HCT116 (cell line): ENCODE measurements at regions not wholly inside any gene's neighbourhood (a gene's known extent, or its start where the extent isn't known, plus 50 kb on each side); places are given as distances from the start of the nearest gene placed in this dataset.

Experiments
- ATAC-seq: fragments of 200-7000 bp; cut with Tn5 transposase; 2 replicates; pipeline ENCODE4 v1.9.1; 2020; ENCODE audit warnings: mild to moderate bottlenecking, moderate library complexity
- BruUV-seq: library from RNA; stranded (reverse); fragments of 400-500 nt; replicated peaks from 2 replicates; lab custom pipeline; 2021; lab: Mats Ljungman, UMichigan
- CTCF ChIA-PET: fragments of 300-600 bp; sonication (Branson Sonifier 250); formaldehyde crosslinking; loops from one replicate; lab custom pipeline; 2021; ENCODE audit warnings: antibody characterized with exemption; lab: Charles Lee
- POLR2A ChIA-PET: fragments of 300-600, 350-600 bp; sonication (Branson Sonifier 250); formaldehyde crosslinking; loops from one replicate; lab custom pipeline; 2021; ENCODE audit warnings: antibody characterized with exemption; lab: Charles Lee
- RAD21 ChIA-PET, 2 experiments: fragments of 300-600 bp; sonication (Branson Sonifier 250); formaldehyde crosslinking; loops; one replicate each; lab custom pipeline; 2023; ENCODE audit warnings: low total read pairs in 2 of 2; ENCODE audit not compliant: uncharacterized antibody in 2 of 2, unreplicated experiment in 2 of 2, low non-redundant PET in 1 of 2; lab: Charles Lee
- DNase-seq: peaks from one replicate; pipeline ENCODE4 v3.0.0-alpha.2; 2010; ENCODE audit warnings: low read depth, low spot score
- H2AFZ ChIP-seq: fragments of 200-600 bp; shearing (Covaris generic), sonication (generic); 2 replicates; pipeline ENCODE4 v1.6.1; 2017; ENCODE audit warnings: low read depth, mixed run types, mixed read lengths, antibody characterized with exemption, low read length; ENCODE audit not compliant: poor library complexity, severe bottlenecking
- H3K27ac ChIP-seq: 2 replicates; pipeline ENCODE4 v1.5.1; 2012; ENCODE audit warnings: low read depth, low read length
- H3K27me3 ChIP-seq: fragments of 200-600 bp; sonication (generic); 2 replicates; pipeline ENCODE4 v1.6.1; 2016; ENCODE audit warnings: mixed run types, low read length, mixed read lengths; ENCODE audit not compliant: insufficient read depth
- H3K36me3 ChIP-seq, 2 experiments: fragments of 200-500 bp in 1 of 2; fragments of 200-600 bp in 1 of 2; sonication (Bioruptor generic) in 1 of 2; sonication (generic) in 1 of 2; 2 replicates each; pipeline versions ENCODE4 v1.5.1 to v1.6.1; 2014 to 2016; ENCODE audit warnings: low read length in 2 of 2, inconsistent platforms in 1 of 2, mixed read lengths in 1 of 2, mixed run types in 1 of 2; ENCODE audit not compliant: insufficient read depth in 2 of 2, control insufficient read depth in 1 of 2
- H3K4me1 ChIP-seq, 2 experiments: fragments of 200-600 bp in 1 of 2; sonication (generic) in 1 of 2; 2 replicates each; pipeline versions ENCODE4 v1.5.1 to v1.6.1; 2012 to 2017; ENCODE audit warnings: low read length in 2 of 2, inconsistent platforms in 1 of 2, mild to moderate bottlenecking in 1 of 2, mixed read lengths in 1 of 2, mixed run types in 1 of 2, moderate library complexity in 1 of 2; ENCODE audit not compliant: insufficient read depth in 2 of 2, control insufficient read depth in 1 of 2
- H3K4me2 ChIP-seq: fragments of 200-600 bp; sonication (generic); 2 replicates; pipeline ENCODE4 v1.6.1; 2017; ENCODE audit warnings: mixed run types, low read length, mixed read lengths
- H3K4me3 ChIP-seq, 2 experiments: fragments of 200-600 bp in 1 of 2; sonication (generic) in 1 of 2; replicated peaks in 1 of 2; 2 replicates each; pipeline ENCODE4 v1.5.1; 2011 to 2016; ENCODE audit warnings: low read length in 2 of 2, control low read depth in 1 of 2, low read depth in 1 of 2, mild to moderate bottlenecking in 1 of 2, mixed read lengths in 1 of 2, mixed run types in 1 of 2
- H3K79me2 ChIP-seq: fragments of 200-600 bp; sonication (generic); 2 replicates; pipeline ENCODE4 v1.6.1; 2017; ENCODE audit warnings: mild to moderate bottlenecking, mixed run types, low read length, moderate library complexity, mixed read lengths; ENCODE audit not compliant: insufficient read depth
- H3K9ac ChIP-seq: fragments of 200-600 bp; sonication (generic); 2 replicates; pipeline ENCODE4 v1.6.1; 2016; ENCODE audit warnings: low read length, mixed read lengths
- H3K9me2 ChIP-seq: fragments of 200-600 bp; sonication (generic), shearing (Covaris generic); 2 replicates; pipeline ENCODE4 v1.6.1; 2017; ENCODE audit warnings: mixed run types, mild to moderate bottlenecking, moderate library complexity; ENCODE audit not compliant: insufficient read depth
- H3K9me3 ChIP-seq, 2 experiments: fragments of 200-500 bp in 1 of 2; fragments of 200-600 bp in 1 of 2; sonication (Bioruptor generic) in 1 of 2; sonication (generic) in 1 of 2; 2 replicates each; pipeline ENCODE4 v1.6.1; 2014 to 2017; ENCODE audit warnings: low read length in 2 of 2, mixed read lengths in 2 of 2, inconsistent platforms in 1 of 2, low read depth in 1 of 2, mild to moderate bottlenecking in 1 of 2, mixed run types in 1 of 2, moderate library complexity in 1 of 2; ENCODE audit not compliant: control insufficient read depth in 1 of 2, insufficient read depth in 1 of 2
- H4K20me1 ChIP-seq: fragments of 200-600 bp; sonication (generic), shearing (Covaris generic); 2 replicates; pipeline ENCODE4 v1.6.1; 2017; ENCODE audit warnings: mixed run types, mild to moderate bottlenecking, moderate library complexity; ENCODE audit not compliant: insufficient read depth
- ATF3 ChIP-seq: IDR thresholded peaks from 2 replicates; pipeline ENCODE4 v1.6.1; 2012
- EGR1 ChIP-seq: IDR thresholded peaks from 2 replicates; pipeline ENCODE4 v1.6.1; 2012; ENCODE audit warnings: low read depth
- ELF1 ChIP-seq: IDR thresholded peaks from 2 replicates; pipeline ENCODE4 v1.6.1; 2012; ENCODE audit warnings: low read depth, borderline replicate concordance
- EZH2 ChIP-seq: fragments of 200-600 bp; sonication (generic); IDR thresholded peaks from 2 replicates; pipeline ENCODE4 v1.6.1; 2017; ENCODE audit warnings: antibody characterized with exemption, mixed run types
- FOSL1 ChIP-seq: IDR thresholded peaks from 2 replicates; pipeline ENCODE4 v1.6.1; 2012; ENCODE audit warnings: low read depth
- JUND ChIP-seq: IDR thresholded peaks from 2 replicates; pipeline ENCODE4 v1.6.1; 2012
- POLR2A ChIP-seq: IDR thresholded peaks from 2 replicates; pipeline ENCODE4 v1.7.0; 2011; ENCODE audit warnings: borderline replicate concordance; ENCODE audit not compliant: insufficient read depth, insufficient read length; ENCODE audit errors: extremely low read depth
- REST ChIP-seq: IDR thresholded peaks from 2 replicates; pipeline ENCODE4 v1.6.1; 2012; ENCODE audit warnings: low read depth
- SP1 ChIP-seq: IDR thresholded peaks from 2 replicates; pipeline ENCODE4 v1.6.1; 2012; ENCODE audit warnings: low read depth
- YY1 ChIP-seq: IDR thresholded peaks from 2 replicates; pipeline ENCODE4 v1.6.1; 2011; ENCODE audit warnings: low read length, low read depth, moderate library complexity, mild to moderate bottlenecking; ENCODE audit not compliant: insufficient replicate concordance; ENCODE audit errors: extremely low read depth
- ZFX ChIP-seq: fragments of 450-650 bp; IDR thresholded peaks from 2 replicates; pipeline ENCODE4 v1.6.1; 2017
- ZNF274 ChIP-seq: fragments of 200-500 bp; sonication (Bioruptor generic); IDR thresholded peaks from 2 replicates; pipeline ENCODE4 v1.6.1; 2014; ENCODE audit warnings: mild to moderate bottlenecking, low read depth, low read length, inconsistent platforms
- intact Hi-C: fragments of 100-400 bp; cut with micrococcal nuclease; formaldehyde crosslinking; loops from 2 replicates; pipeline ENCODE4 v1.10.0; 2022
- TF ChIP-seq, protein P1 (sequence below), 3 experiments: fragments of 200-600 bp in 1 of 3; sonication (generic) in 1 of 3; IDR thresholded peaks in 2 of 3; conservative IDR thresholded peaks in 1 of 3; 2 replicates each; pipeline ENCODE4 v1.5.1; 2012 to 2017; ENCODE audit warnings: low read depth in 2 of 3, low read length in 2 of 3, antibody characterized with exemption in 1 of 3, borderline replicate concordance in 1 of 3, control low read depth in 1 of 3, mild to moderate bottlenecking in 1 of 3, mixed read lengths in 1 of 3, mixed run types in 1 of 3, moderate library complexity in 1 of 3; ENCODE audit not compliant: insufficient read depth in 1 of 3

DNA sequence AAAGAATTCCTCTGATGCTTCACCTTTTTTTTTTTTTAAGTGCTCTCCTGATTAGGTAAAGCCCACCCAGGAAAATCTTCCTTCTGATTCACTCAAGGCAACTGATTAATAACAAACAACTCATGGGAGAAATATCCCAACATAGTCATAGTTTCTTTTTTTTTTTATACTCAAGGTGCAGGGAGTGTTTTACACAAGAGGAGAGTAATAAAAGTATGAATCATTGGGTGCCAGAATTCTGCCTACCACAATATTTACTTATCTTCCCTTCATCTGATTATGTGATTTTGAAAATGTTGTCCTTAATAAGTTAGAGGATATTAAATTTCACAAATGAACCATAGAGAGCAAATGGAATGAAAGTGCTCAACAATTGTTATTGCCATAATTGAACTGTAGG is 329.9 kb downstream of the TECRL start:
- intact Hi-C loops: no loop called here
- no peaks in the 10 kb centered on the region for H3K36me3 ChIP-seq
- CTCF ChIA-PET: no interaction called here
- H3K9me2 ChIP-seq: no peaks in the 10 kb centered on the region
- H3K4me2 ChIP-seq: no peak overlapping the region
- H3K4me1 ChIP-seq: no peaks in the 10 kb centered on the region
- no peak overlapping the region for H3K4me3 ChIP-seq
- no TSS peak for BruUV-seq
- no peaks in the 10 kb centered on the region for H3K27me3 ChIP-seq
- H3K27ac ChIP-seq: no peak overlapping the region
- ATAC-seq: no peak
- TF ChIP-seq ZNF274 (no peak), ZFX (no peak), JUND (no peak), SP1 (no peak), FOSL1 (no peak), ATF3 (no peak), EGR1 (no peak)
- TF ChIP-seq, protein P1, sequence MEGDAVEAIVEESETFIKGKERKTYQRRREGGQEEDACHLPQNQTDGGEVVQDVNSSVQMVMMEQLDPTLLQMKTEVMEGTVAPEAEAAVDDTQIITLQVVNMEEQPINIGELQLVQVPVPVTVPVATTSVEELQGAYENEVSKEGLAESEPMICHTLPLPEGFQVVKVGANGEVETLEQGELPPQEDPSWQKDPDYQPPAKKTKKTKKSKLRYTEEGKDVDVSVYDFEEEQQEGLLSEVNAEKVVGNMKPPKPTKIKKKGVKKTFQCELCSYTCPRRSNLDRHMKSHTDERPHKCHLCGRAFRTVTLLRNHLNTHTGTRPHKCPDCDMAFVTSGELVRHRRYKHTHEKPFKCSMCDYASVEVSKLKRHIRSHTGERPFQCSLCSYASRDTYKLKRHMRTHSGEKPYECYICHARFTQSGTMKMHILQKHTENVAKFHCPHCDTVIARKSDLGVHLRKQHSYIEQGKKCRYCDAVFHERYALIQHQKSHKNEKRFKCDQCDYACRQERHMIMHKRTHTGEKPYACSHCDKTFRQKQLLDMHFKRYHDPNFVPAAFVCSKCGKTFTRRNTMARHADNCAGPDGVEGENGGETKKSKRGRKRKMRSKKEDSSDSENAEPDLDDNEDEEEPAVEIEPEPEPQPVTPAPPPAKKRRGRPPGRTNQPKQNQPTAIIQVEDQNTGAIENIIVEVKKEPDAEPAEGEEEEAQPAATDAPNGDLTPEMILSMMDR (IDR thresholded peaks at IDR 0.05 in 2 of 3, conservative IDR thresholded peaks at IDR 0.05 in 1 of 3; ENCODE audit: borderline replicate concordance in 1 of 3, insufficient read depth in 1 of 3, low read depth in 2 of 3, low read length in 2 of 3): no peak
- TF ChIP-seq, all 23 proteins: peak for 0
- no peak for DNase-seq
- POLR2A ChIA-PET: no interaction called here
- Histone ChIP-seq H3K9ac (no peak overlapping the region), H3K9me3 (peaks cover 2 to 5% of the 10 kb centered on the region in 2 experiments; a peak in 1 of 4 replicates), H4K20me1 (no peaks in the 10 kb centered on the region), H2AFZ (no peak overlapping the region), H3K79me2 (no peaks in the 10 kb centered on the region)
- RAD21 ChIA-PET: no interaction called here

DNA sequence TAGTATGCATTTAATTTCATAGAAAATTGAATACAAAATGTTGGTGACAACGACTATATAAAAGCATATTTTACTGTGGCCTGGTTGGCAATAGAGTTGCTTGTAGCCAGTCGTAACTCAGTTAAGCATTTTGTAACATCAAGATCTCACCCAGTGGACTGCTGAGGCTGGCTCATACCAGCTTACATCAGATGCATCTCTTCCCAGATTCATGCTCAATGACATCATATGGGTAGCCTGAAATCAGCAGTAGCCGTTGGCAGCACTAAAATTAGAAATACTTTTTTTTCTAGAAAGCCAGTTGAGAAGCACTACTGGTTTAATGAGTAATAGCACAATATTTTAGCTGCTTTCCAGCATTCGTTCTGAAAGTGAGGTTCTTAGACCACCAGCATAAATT is 341.2 kb downstream of the TECRL start:
- Histone ChIP-seq H3K79me2 (no peaks in the 10 kb centered on the region), H3K4me1 (no peaks in the 10 kb centered on the region), H3K4me2 (no peak overlapping the region), H3K9me2 (no peaks in the 10 kb centered on the region), H3K9ac (no peak overlapping the region), H3K27ac (no peak overlapping the region), H2AFZ (no peak overlapping the region), H3K9me3 (peaks cover 11 to 34% of the 10 kb centered on the region in 2 experiments; a peak in 2 of 4 replicates), H4K20me1 (no peaks in the 10 kb centered on the region), H3K36me3 (no peaks in the 10 kb centered on the region), H3K4me3 (no peak overlapping the region), H3K27me3 (no peaks in the 10 kb centered on the region)
- intact Hi-C loops: no loop called here
- ChIA-PET CTCF (no interaction called here), POLR2A (no interaction called here), RAD21 (no interaction called here)
- DNase-seq (no peak), ATAC-seq (no peak)
- BruUV-seq: no TSS peak
- TF ChIP-seq YY1 (no peak), ZFX (no peak), EGR1 (no peak), FOSL1 (no peak), REST (no peak), ATF3 (no peak), ZNF274 (no peak), JUND (no peak), ELF1 (no peak), EZH2 (no peak), POLR2A (no peak)
